GM18505 (cell line): ENCODE measurements at regions not wholly inside any gene's neighbourhood (a gene's known extent, or its start where the extent isn't known, plus 50 kb on each side); places are given as distances from the start of the nearest gene placed in this dataset.

Experiments used
- ATAC-seq: cut with Tn5 transposase; IDR thresholded peaks from one replicate; pipeline ENCODE4 v1.9.1; 2021; ENCODE audit not compliant: unreplicated experiment
- POLR2A ChIP-seq: IDR thresholded peaks from 4 replicates; pipeline ENCODE4 v1.6.1; 2011; ENCODE audit warnings: borderline replicate concordance; ENCODE audit not compliant: insufficient read depth, insufficient read length; ENCODE audit errors: extremely low read depth

- ATAC-seq: no peak
Observed at GRCh38 chr20:11181966-11182365, 508.2 kb upstream of the JAG1 start.

DNA sequence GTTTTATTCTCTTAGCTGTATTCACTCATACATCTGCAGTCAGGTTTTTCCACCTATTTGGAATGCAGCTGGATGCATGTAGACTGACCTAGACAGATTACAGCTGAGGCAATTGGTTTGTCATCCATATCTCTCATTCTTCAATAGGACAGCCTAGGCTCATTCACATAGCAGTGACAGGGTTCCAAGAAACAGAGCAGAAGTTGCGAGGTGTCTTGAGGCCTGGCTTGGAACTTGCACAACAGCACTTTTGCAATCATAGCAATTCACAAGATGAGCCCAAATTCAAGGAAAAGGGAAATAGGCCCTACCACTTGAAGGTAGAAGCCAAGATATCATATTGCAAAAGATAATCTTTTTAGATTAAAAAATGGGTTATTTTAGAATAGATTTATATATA lies 508.9 kb upstream of the JAG1 start:
- no peak for TF ChIP-seq POLR2A
- no peak for ATAC-seq

More at GRCh38 chr20:11181966-11182365, 508.2 kb upstream of the JAG1 start:
- TF ChIP-seq POLR2A: no peak

- no peak for TF ChIP-seq POLR2A
- no peak for ATAC-seq
Observed at GRCh38 chr20:11186301-11187008, 512.7 kb upstream of the JAG1 start.

- no peak for TF ChIP-seq POLR2A
- no peak for ATAC-seq
Observed at GRCh38 chr20:11188843-11189603, 515.2 kb upstream of the JAG1 start.

- TF ChIP-seq POLR2A: no peak
- ATAC-seq: no peak
Observed at GRCh38 chr20:11190741-11191140, 516.9 kb upstream of the JAG1 start.

- no peak for TF ChIP-seq POLR2A
Observed at GRCh38 chr20:11192106-11192505, 518.3 kb upstream of the JAG1 start.

DNA sequence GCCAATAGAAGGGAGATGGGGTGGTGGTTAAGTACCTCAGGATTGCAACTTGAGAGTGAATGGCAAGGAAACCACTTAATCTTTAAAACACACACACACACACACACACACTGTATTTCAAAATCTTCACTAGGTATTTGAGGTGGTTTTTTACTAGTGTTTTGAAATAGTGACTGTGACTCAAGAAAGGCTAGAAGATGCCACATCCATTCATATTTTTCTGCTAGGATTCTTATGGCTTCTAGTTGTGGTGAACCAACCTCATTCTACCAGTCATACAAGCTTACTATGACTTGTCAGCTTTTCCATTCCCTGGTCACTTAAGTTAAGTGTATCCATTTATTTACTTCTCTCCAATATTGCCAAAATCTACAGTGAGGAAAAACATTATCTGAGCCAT lies 519.4 kb upstream of the JAG1 start:
- ATAC-seq: no peak
- no peak for TF ChIP-seq POLR2A

More at GRCh38 chr20:11192106-11192505, 518.3 kb upstream of the JAG1 start:
- no peak for ATAC-seq

DNA sequence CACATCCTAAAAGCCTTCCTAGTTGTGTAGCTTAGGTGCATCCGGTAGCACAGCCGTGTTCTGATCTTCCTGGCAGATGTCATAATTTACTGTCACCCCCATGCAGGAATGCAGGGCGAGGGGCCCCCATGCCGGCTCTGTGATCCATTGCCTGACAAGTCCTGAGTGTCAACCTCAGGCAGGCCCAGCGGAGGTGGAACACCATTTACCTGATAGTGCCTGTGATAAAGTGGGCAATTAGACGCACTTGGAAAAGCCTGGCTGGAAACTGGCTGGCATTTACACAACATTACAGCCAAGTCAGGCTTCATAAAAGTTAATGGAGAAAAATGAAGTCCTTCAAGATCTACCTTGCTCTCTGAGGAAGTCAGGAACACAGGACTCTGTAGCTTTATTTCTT lies 521.4 kb upstream of the JAG1 start:
- no peak for ATAC-seq
- TF ChIP-seq POLR2A: no peak

DNA sequence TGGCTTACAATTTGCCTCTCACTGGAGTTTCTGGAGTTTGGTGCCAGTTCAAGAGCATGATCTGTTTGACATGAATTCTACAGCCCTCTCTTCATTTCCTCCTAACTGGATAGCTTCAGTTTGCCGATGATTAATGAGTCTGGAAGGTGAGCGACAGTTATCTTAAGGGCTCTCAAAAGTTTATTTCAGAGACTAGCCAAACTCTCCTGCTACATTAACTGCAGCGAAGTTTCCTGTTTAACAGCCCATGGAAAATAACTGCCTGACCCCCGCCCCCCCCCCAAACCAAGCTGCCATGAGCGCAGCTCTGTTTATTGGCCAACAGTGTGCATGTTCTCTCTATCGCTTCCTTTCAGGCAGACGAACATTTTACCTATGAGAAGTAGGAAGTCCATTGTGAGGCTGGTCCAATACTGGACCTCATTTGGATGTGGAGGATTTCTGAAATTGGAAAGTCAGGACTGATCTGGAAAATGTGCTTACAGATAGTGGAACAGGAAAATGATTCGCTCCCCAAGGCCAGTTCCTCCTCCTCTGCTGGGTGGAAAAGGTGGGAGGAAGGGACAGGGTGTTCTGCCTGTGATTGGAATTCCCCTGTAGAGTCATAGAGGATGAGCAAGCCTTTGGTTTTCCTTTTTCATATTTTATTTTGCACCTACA lies 522.2 kb upstream of the JAG1 start:
- ATAC-seq: no peak
- no peak for TF ChIP-seq POLR2A

GRCh38 chr20:11197851-11198250 lies 524.1 kb upstream of the JAG1 start:
- no peak for ATAC-seq
- TF ChIP-seq POLR2A: no peak

GRCh38 chr20:11200423-11200822 lies 526.6 kb upstream of the JAG1 start:
- TF ChIP-seq POLR2A: no peak
- ATAC-seq: no peak

DNA sequence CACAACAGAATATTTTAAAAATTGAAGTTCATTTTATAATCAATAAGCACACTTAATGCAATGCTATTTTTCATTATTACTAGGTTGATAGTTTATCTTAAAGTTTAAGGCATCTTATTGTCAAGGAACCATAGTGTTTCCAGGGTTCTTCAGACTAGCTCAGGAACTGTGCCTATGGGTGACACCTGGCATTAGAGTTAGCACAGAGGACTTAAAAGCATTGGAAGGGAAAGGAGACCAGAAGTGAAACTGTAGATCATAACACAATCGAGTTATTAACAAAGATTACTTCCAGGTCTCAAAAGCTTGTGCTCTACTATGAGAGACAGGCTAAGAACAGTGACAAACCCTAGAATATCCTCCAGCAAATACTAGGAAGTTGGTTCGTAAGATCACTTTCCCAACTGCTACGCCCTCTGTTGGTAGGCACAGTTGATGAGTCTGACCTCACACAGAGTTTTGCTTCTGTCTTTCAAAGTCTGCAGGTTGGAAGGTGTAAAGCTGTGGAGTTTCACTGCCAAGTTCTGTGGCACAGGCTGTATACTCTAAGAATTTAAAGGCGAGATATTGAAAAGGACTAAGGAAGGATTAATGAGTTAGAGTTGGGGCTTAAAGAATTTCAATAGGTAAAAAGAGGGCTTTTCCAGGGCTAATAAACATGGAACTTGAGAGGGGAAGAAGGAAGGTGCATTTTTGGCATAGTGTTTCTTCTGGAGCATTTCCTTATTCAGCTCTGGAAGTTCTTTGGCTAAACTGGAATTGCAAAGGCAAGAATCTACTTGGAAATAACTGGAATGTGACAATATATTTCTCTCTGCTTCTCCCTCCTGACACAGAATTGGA lies 531.3 kb upstream of the JAG1 start:
- no peak for TF ChIP-seq POLR2A
- peak; percentile 88 for ATAC-seq
